Mammary epithelial cell (primary cell): ENCODE measurements at regions not wholly inside any gene's neighbourhood (a gene's known extent, or its start where the extent isn't known, plus 50 kb on each side); places are given as distances from the start of the nearest gene placed in this dataset.

ENCODE experiments used
- EZH2 ChIP-seq: IDR thresholded peaks from 2 replicates; pipeline ENCODE4 v1.6.1; 2012; ENCODE audit warnings: low read length, inconsistent platforms, borderline replicate concordance
- TF ChIP-seq, protein P1 (sequence below), 2 donors: IDR thresholded peaks in 1 of 2; conservative IDR thresholded peaks in 1 of 2; 2 replicates each; pipeline ENCODE4 v1.5.1; 2011 to 2012; ENCODE audit warnings: inconsistent platforms in 2 of 2, low read length in 2 of 2, mild to moderate bottlenecking in 2 of 2, control low read depth in 1 of 2, low read depth in 1 of 2; ENCODE audit not compliant: insufficient read depth in 1 of 2; ENCODE audit errors: extremely low read depth in 1 of 2

DNA sequence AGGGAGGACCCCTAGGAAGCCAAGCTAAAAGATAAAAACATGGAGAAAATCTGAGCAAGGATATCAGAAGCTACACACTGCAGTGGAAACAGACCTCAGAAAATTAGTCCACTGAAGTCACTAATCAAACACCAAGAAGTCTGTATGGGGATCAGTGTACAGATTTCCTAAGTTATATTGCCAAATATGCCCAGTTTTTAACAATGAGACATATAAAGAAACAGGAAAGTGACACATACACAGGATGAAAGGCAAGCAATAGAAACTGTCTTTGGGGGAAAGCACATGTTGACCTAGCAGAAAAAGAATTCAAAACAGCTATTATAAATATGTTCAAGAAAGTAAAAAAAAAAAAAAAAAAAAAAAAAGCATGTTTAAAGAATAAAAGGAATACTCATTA lies 153.7 kb downstream of the PPP4R3C start:
- TF ChIP-seq, protein P1, sequence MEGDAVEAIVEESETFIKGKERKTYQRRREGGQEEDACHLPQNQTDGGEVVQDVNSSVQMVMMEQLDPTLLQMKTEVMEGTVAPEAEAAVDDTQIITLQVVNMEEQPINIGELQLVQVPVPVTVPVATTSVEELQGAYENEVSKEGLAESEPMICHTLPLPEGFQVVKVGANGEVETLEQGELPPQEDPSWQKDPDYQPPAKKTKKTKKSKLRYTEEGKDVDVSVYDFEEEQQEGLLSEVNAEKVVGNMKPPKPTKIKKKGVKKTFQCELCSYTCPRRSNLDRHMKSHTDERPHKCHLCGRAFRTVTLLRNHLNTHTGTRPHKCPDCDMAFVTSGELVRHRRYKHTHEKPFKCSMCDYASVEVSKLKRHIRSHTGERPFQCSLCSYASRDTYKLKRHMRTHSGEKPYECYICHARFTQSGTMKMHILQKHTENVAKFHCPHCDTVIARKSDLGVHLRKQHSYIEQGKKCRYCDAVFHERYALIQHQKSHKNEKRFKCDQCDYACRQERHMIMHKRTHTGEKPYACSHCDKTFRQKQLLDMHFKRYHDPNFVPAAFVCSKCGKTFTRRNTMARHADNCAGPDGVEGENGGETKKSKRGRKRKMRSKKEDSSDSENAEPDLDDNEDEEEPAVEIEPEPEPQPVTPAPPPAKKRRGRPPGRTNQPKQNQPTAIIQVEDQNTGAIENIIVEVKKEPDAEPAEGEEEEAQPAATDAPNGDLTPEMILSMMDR (conservative IDR thresholded peaks at IDR 0.05 in 1 of 2, IDR thresholded peaks at IDR 0.05 in 1 of 2; ENCODE audit: extremely low read depth in 1 of 2, insufficient read depth in 1 of 2, low read depth in 1 of 2, low read length in 2 of 2): no peak
- no peak for TF ChIP-seq EZH2
